Inflammatory macrophage (primary cell): ENCODE measurements at regions not wholly inside any gene's neighbourhood (a gene's known extent, or its start where the extent isn't known, plus 50 kb on each side); places are given as distances from the start of the nearest gene placed in this dataset.

ENCODE experiments used
- DNase-seq, 2 donors: peaks; one replicate each; pipeline ENCODE4 v3.0.0-alpha.2; 2020 to 2022

- DNase-seq: no peak
These were observed 229.0 kb downstream of the ELAVL2 start for GRCh38 chr9:23596913-23597634.

DNA sequence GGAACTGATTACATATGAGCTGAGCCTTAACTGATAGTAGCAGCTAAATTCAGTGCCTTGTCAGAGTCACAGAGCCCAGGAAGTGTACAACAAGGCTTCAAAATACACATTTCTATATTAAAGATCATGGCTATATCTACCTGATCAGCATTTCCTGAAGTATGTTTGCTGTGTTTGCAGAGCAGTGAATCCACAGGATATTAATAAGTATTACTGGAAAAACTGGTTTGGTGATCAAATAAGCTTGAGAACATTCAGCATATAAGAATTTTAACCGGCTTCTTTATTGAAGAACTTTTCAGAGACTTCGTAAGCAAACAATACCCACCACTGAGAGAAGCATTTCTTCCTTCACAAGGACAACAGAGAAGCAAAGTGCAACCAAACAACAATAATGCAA, 227.0 kb downstream of the ELAVL2 start:
- DNase-seq: no peak

DNA sequence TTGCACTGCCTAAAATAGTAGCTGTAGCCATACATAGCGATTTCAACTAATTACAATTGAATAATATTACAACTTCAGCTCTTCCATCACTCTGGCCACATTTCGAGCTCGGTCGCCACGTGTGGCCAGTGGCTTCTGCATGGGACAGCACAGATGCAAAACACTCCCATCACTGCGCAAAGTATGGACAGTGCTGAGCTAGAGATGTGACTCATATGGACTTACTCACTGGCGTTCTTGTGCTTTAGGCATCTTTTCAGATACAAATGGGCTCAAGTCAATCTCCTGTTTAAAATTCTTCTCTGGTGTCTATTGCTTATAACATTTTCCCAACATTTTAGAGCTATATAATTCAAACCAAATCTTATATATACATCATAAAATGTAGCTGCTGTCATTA, 222.7 kb downstream of the ELAVL2 start:
- no peak for DNase-seq

- DNase-seq: no peak
These were observed 219.9 kb downstream of the ELAVL2 start for GRCh38 chr9:23606107-23606506.

DNA sequence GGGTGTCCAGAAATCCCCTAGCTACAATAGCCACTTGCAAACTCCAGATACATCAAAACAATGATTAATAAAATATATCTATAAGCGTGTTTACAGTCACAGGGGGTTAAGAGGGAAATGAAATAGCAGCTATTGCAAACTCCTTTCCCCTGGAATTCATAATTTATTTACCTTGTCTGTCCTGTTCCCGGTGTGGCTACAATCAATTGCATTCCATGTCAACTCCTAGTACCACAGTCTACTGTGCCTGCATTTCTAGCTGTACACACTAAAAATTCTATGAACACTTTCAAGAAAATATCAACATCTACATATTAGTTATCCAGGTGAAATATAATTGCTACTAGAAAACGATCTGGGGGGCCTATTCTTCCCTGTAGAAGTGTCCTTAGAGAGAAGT, 217.6 kb downstream of the ELAVL2 start:
- DNase-seq: no peak

DNA sequence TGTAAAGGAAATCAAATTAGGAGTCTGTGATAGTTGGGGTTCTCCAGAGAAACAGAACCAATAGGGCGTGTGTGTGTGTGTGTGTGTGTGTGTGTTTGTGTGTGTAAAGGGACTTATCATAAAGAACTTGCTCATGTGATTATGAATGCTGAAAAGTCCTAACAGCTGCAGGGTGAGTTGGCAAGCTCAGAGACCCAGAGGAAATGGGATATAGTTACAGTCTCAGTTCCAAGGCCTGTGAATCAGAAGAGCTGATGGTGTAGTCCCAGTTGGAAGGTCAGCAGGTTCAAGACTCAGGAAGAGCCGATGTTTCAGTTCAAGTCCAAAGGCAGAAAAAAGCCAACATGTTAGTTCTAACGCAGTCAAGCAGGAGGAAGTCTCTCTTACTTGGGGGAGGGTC, 214.2 kb downstream of the ELAVL2 start:
- no peak for DNase-seq

DNA sequence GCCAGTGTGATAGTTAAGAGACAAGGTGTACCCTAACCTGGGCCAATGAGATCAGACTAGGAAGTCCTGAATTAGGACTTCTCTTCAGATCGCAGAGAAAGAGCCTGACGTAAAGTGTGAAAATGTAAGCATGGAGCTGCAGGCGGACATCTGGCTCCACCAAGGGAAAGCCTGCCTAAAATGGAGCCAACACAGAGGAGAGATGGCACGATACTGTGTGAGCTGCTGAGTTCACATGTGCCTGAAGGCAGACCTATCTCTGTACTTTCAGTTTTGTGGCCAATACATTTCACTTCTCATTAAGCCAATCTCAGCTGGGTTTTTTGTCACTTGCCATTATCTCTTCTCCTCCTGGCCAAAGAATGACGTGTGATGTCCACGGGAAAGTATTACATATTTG, 210.5 kb downstream of the ELAVL2 start:
- no peak for DNase-seq

DNA sequence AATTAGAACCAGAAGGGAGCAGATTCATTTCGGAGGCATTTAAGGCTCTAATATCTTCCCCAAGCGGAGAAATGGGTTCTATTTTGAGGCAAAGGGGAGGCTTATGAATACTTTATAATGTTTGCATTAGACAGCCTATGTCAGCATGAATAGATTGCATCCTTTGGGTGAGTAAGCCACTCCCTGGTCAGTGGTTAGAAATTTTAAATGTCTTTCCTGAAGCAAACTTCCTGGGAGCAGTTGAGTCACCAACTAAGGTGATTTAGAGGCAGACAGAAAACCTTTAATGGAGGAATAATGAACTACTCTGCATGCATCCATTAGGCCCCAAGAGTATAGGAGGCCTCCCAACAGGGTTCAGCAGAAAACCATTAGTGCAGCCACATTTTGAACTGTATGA, 204.9 kb downstream of the ELAVL2 start:
- DNase-seq: no peak

GRCh38 chr9:23621924-23622323, 204.1 kb downstream of the ELAVL2 start:
- no peak for DNase-seq

DNA sequence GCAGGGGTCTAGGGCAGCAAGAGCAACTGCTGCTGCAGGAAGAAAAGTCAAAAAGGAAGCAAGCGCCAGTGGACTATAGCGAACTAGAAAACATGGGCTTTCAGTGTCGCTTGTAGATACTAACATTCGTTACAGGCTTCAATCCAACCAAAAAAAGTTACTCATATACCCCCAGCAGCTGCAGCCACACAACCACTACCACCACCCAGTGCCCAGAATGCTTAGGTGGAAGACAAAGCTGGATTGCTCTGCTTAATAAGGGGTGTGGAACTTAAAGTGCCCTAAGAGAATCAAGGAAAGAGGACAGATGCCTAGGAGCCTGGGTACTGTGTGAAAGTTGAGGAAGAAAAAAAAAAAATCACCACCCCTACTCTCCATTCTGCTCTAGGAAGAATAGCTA, 203.6 kb downstream of the ELAVL2 start:
- DNase-seq: no peak

GRCh38 chr9:23630488-23630887, 195.6 kb downstream of the ELAVL2 start:
- DNase-seq: no peak

DNA sequence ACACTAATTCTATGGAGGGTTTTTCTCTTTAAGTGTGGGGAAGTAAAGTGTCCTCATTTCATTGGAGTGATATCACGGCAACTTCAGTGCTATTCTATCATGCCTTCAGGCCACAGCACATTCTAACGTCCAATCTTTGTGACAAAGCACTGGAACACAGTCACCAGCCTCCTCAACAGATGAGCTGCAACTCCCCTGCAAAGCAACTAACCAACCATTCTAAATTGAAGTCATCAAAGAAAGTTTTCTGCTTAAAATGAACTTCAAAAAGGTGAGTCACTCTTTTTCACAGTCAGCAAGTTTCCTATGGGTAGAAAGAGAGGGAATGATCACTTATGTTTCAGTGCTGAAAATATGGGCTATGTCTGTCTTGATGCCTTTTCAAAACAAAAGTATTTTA, 190.8 kb downstream of the ELAVL2 start:
- no peak for DNase-seq

GRCh38 chr9:23636199-23636598, 189.8 kb downstream of the ELAVL2 start:
- DNase-seq: no peak

- DNase-seq: no peak
These were observed 188.0 kb downstream of the ELAVL2 start for GRCh38 chr9:23638011-23638410.

DNA sequence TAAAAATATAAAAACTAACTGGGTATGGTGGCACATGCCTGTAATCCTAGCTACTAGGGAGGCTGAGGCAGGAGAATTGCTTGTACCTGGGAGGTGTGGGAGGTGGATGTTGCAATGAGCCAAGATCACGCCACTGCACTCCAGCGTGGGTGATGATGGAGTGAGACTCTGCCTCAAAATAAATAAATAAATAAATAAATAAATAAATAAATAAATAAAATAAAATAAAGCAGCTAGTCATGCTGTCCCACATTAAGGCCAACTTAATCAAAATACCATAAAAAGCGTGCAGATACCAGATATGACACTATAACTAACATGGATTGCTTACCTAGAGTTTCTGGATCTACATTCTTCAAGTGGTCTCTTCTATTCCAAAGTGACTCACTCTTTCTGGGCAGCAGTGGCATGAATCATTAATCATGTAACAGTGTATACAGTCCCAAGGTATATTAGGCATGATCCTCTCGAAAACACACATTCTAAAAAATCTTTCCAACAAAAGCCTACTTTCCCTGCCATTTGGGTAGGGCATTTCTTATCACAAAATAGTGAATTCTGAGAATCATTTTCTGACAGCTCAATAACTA, 187.1 kb downstream of the ELAVL2 start:
- no peak for DNase-seq
